HEK293 (cell line): ENCODE measurements at regions not wholly inside any gene's neighbourhood (a gene's known extent, or its start where the extent isn't known, plus 50 kb on each side); places are given as distances from the start of the nearest gene placed in this dataset.

Experiments used
- CTCF ChIA-PET: fragments of 350-600 bp; formaldehyde crosslinking; extraction: SDS; loops from one replicate; lab custom pipeline; 2021; ENCODE audit warnings: antibody characterized with exemption; lab: Yijun Ruan, JAX
- POLR2A ChIA-PET: fragments of 300-600 bp; formaldehyde crosslinking; extraction: SDS; loops from one replicate; lab custom pipeline; 2020; ENCODE audit warnings: antibody characterized with exemption, inconsistent platforms; lab: Yijun Ruan, JAX
- H3K27ac ChIP-seq: fragments of 200-500 bp; sonication (Bioruptor generic); 2 replicates; pipeline ENCODE4 v1.5.1; 2014; ENCODE audit warnings: low read depth, low read length, control low read depth, inconsistent platforms; ENCODE audit errors: extremely low read depth
- H3K36me3 ChIP-seq, 2 experiments: fragments of 200-500 bp in 1 of 2; sonication (Bioruptor generic) in 1 of 2; 1 replicate in 1 of 2; 2 replicates in 1 of 2; pipeline ENCODE4 v1.5.1; 2014 to 2017; ENCODE audit warnings: inconsistent platforms in 2 of 2, low read length in 2 of 2; ENCODE audit not compliant: control insufficient read depth in 2 of 2, insufficient read depth in 1 of 2
- H3K4me1 ChIP-seq: fragments of 200-500 bp; sonication (Bioruptor generic); 2 replicates; pipeline ENCODE4 v1.5.1; 2014; ENCODE audit warnings: mild to moderate bottlenecking, low read length, inconsistent platforms; ENCODE audit not compliant: control insufficient read depth, insufficient read depth
- H3K4me3 ChIP-seq: 2 replicates; pipeline ENCODE4 v1.5.1; 2011; ENCODE audit warnings: low read depth, mild to moderate bottlenecking, control low read depth, low read length, moderate library complexity
- H3K9me3 ChIP-seq: fragments of 200-500 bp; sonication (Bioruptor generic); 2 replicates; pipeline ENCODE4 v1.5.1; 2014; ENCODE audit warnings: low read depth, low read length, inconsistent platforms; ENCODE audit not compliant: control insufficient read depth, insufficient read depth
- PBX3 ChIP-seq: sonication (generic); formaldehyde crosslinking; IDR thresholded peaks from 2 replicates; pipeline ENCODE4 v1.8.1; 2022; ENCODE audit warnings: mild to moderate bottlenecking, moderate library complexity, missing genetic modification reagents
- REST ChIP-seq: fragments of 450-650 bp; formaldehyde crosslinking; IDR thresholded peaks from 2 replicates; pipeline ENCODE4 v1.5.1; 2016; ENCODE audit warnings: missing biosample characterization, missing genetic modification characterization
- ZBTB10 ChIP-seq: fragments of 450-650 bp; formaldehyde crosslinking; IDR thresholded peaks from 2 replicates; pipeline ENCODE4 v1.5.1; 2016; ENCODE audit warnings: missing biosample characterization, missing genetic modification characterization
- ZBTB17 ChIP-seq: fragments of 450-650 bp; formaldehyde crosslinking; IDR thresholded peaks from 2 replicates; pipeline ENCODE4 v1.5.1; 2016; ENCODE audit warnings: missing biosample characterization, missing genetic modification characterization
- ZBTB6 ChIP-seq: fragments of 450-650 bp; formaldehyde crosslinking; IDR thresholded peaks from 2 replicates; pipeline ENCODE4 v1.5.1; 2017; ENCODE audit warnings: missing biosample characterization, missing genetic modification characterization
- ZFP37 ChIP-seq: fragments of 450-650 bp; formaldehyde crosslinking; IDR thresholded peaks from 2 replicates; pipeline ENCODE4 v1.5.1; 2016; ENCODE audit warnings: missing biosample characterization, missing genetic modification characterization
- ZNF133 ChIP-seq: fragments of 450-650 bp; formaldehyde crosslinking; IDR thresholded peaks from 2 replicates; pipeline ENCODE4 v1.5.1; 2016; ENCODE audit warnings: missing biosample characterization, missing genetic modification characterization
- ZNF280D ChIP-seq: fragments of 450-650 bp; formaldehyde crosslinking; IDR thresholded peaks from 2 replicates; pipeline ENCODE4 v1.5.1; 2016; ENCODE audit warnings: missing biosample characterization, missing genetic modification characterization
- ZNF350 ChIP-seq: fragments of 450-650 bp; formaldehyde crosslinking; IDR thresholded peaks from 2 replicates; pipeline ENCODE4 v1.5.0; 2017; ENCODE audit warnings: missing biosample characterization, mild to moderate bottlenecking, missing genetic modification characterization
- ZNF366 ChIP-seq: fragments of 450-650 bp; formaldehyde crosslinking; conservative IDR thresholded peaks from 2 replicates; pipeline ENCODE4 v1.5.1; 2016; ENCODE audit warnings: missing biosample characterization, missing genetic modification characterization
- ZNF37A ChIP-seq: fragments of 450-650 bp; IDR thresholded peaks from 2 replicates; pipeline ENCODE4 v1.5.1; 2018; ENCODE audit warnings: missing biosample characterization, missing genetic modification characterization
- ZNF423 ChIP-seq: fragments of 450-650 bp; formaldehyde crosslinking; IDR thresholded peaks from 2 replicates; pipeline ENCODE4 v1.5.1; 2016; ENCODE audit warnings: missing biosample characterization, missing genetic modification characterization
- ZNF48 ChIP-seq: fragments of 450-650 bp; formaldehyde crosslinking; IDR thresholded peaks from 2 replicates; pipeline ENCODE4 v1.5.1; 2016; ENCODE audit warnings: missing biosample characterization, missing genetic modification characterization

GRCh38 chr9:96141666-96142065 lies 160.3 kb downstream of the HSD17B3 start:
- no peak overlapping the region for H3K4me3 ChIP-seq
- H3K9me3 ChIP-seq: no peaks in the 10 kb centered on the region
- POLR2A ChIA-PET: no interaction called here
- CTCF ChIA-PET: no interaction called here
- TF ChIP-seq ZNF37A (tag by site-specific recombination) (no peak), ZNF366 (tag by site-specific recombination) (no peak), PBX3 (CRISPR knock-in tag) (no peak), ZBTB17 (tag by site-specific recombination) (no peak), ZNF133 (no peak), ZNF280D (tag by site-specific recombination) (no peak), ZNF423 (tag by site-specific recombination) (no peak), ZNF350 (tag by site-specific recombination) (no peak), REST (tag by site-specific recombination) (no peak), ZFP37 (tag by site-specific recombination) (no peak), ZBTB6 (no peak), ZNF48 (tag by site-specific recombination) (no peak)
- peaks cover 10% of the 10 kb centered on the region for H3K4me1 ChIP-seq
- no peaks in the 10 kb centered on the region for H3K36me3 ChIP-seq
- no peak overlapping the region for H3K27ac ChIP-seq

GRCh38 chr9:96141128-96141474 lies 160.9 kb downstream of the HSD17B3 start:
- CTCF ChIA-PET: no interaction called here
- POLR2A ChIA-PET: no interaction called here
- no peaks in the 10 kb centered on the region for H3K36me3 ChIP-seq
- no peak overlapping the region for H3K27ac ChIP-seq
- no peaks in the 10 kb centered on the region for H3K9me3 ChIP-seq
- no peak for TF ChIP-seq ZBTB10 (tag by site-specific recombination)
- peaks cover 10% of the 10 kb centered on the region for H3K4me1 ChIP-seq
- H3K4me3 ChIP-seq: no peak overlapping the region
